Neural cell (in vitro differentiated cells): ENCODE measurements at regions not wholly inside any gene's neighbourhood (a gene's known extent, or its start where the extent isn't known, plus 50 kb on each side); places are given as distances from the start of the nearest gene placed in this dataset.

Experiments used
- H2AFZ ChIP-seq: fragments of 200-600, 300-800 bp; sonication (generic), shearing (Covaris generic); 2 replicates; pipeline ENCODE4 v1.6.0; 2014; ENCODE audit warnings: low read depth, mild to moderate bottlenecking, antibody characterized with exemption, low read length, moderate library complexity
- H3F3A ChIP-seq: fragments of 200-600 bp; shearing (Covaris generic); 2 replicates; pipeline ENCODE4 v1.6.1; 2016; ENCODE audit warnings: mild to moderate bottlenecking, moderate library complexity, mixed read lengths, antibody characterized with exemption, low read length; ENCODE audit not compliant: insufficient read depth, poor library complexity, severe bottlenecking
- H3K27ac ChIP-seq: fragments of 200-600, 300-800 bp; sonication (generic), shearing (Covaris generic); 2 replicates; pipeline ENCODE4 v1.5.1; 2014; ENCODE audit warnings: mild to moderate bottlenecking, low read length, moderate library complexity
- H3K27me3 ChIP-seq: fragments of 300-800, 200-600 bp; sonication (generic), shearing (Covaris generic); 2 replicates; pipeline ENCODE4 v1.6.0; 2014; ENCODE audit warnings: mild to moderate bottlenecking, low read depth, low read length, moderate library complexity; ENCODE audit not compliant: insufficient read depth
- H3K36me3 ChIP-seq: fragments of 300-800, 200-600 bp; sonication (generic), shearing (Covaris generic); 2 replicates; pipeline ENCODE4 v1.5.1; 2014; ENCODE audit warnings: mild to moderate bottlenecking, antibody characterized with exemption, low read length, moderate library complexity; ENCODE audit not compliant: insufficient read depth
- H3K4me2 ChIP-seq: fragments of 300-800, 200-600 bp; sonication (generic), shearing (Covaris generic); 2 replicates; pipeline ENCODE4 v1.6.0; 2014; ENCODE audit warnings: mild to moderate bottlenecking, low read length
- H3K4me3 ChIP-seq: fragments of 300-800, 200-600 bp; sonication (generic), shearing (Covaris generic); 2 replicates; pipeline ENCODE4 v1.5.1; 2014; ENCODE audit warnings: mild to moderate bottlenecking, low read length, moderate library complexity
- H3K79me2 ChIP-seq: fragments of 200-600 bp; shearing (Covaris generic); replicated peaks from 2 replicates; pipeline ENCODE4 v1.6.0; 2014; ENCODE audit warnings: mild to moderate bottlenecking, low read length, moderate library complexity; ENCODE audit not compliant: insufficient read depth
- H3K9ac ChIP-seq: fragments of 300-800, 200-600 bp; sonication (generic), shearing (Covaris generic); 2 replicates; pipeline ENCODE4 v1.6.1; 2016; ENCODE audit warnings: mild to moderate bottlenecking, low read length, mixed read lengths
- H3K9me2 ChIP-seq: fragments of 200-600 bp; shearing (Covaris generic); 2 replicates; pipeline ENCODE4 v1.6.1; 2016; ENCODE audit warnings: mild to moderate bottlenecking, low read length, mixed read lengths; ENCODE audit not compliant: insufficient read depth
- H3K9me3 ChIP-seq: fragments of 200-600, 300-800 bp; sonication (generic), shearing (Covaris generic); 2 replicates; pipeline ENCODE4 v1.6.1; 2016; ENCODE audit warnings: mild to moderate bottlenecking, mixed run types, low read length, moderate library complexity, mixed read lengths
- H4K20me1 ChIP-seq: fragments of 200-600 bp; shearing (Covaris generic); 2 replicates; pipeline ENCODE4 v1.6.1; 2016; ENCODE audit warnings: mild to moderate bottlenecking, mixed run types; ENCODE audit not compliant: insufficient read depth
- EP300 ChIP-seq: fragments of 450-650 bp; conservative IDR thresholded peaks from 2 replicates; pipeline ENCODE4 v1.6.1; 2014; ENCODE audit warnings: antibody characterized with exemption, mild to moderate bottlenecking, moderate library complexity; ENCODE audit not compliant: poor library complexity, severe bottlenecking
- EZH2 ChIP-seq: fragments of 200-600, 300-800 bp; shearing (Covaris generic), sonication (generic); IDR thresholded peaks from 2 replicates; pipeline ENCODE4 v1.6.1; 2014; ENCODE audit warnings: antibody characterized with exemption, low read length, borderline replicate concordance, mild to moderate bottlenecking; ENCODE audit not compliant: insufficient read depth, poor library complexity, severe bottlenecking
- MXI1 ChIP-seq: fragments of 450-650 bp; conservative IDR thresholded peaks from 2 replicates; pipeline ENCODE4 v1.6.1; 2014; ENCODE audit warnings: antibody characterized with exemption, mild to moderate bottlenecking; ENCODE audit not compliant: poor library complexity, severe bottlenecking
- POLR2AphosphoS5 ChIP-seq: IDR thresholded peaks from 2 replicates; pipeline ENCODE4 v1.6.1; 2012
- RAD21 ChIP-seq: fragments of 450-650 bp; conservative IDR thresholded peaks from 2 replicates; pipeline ENCODE4 v1.6.1; 2014; ENCODE audit warnings: antibody characterized with exemption, mild to moderate bottlenecking, moderate library complexity
- SMC3 ChIP-seq: fragments of 450-650 bp; conservative IDR thresholded peaks from 2 replicates; pipeline ENCODE4 v1.6.1; 2014; ENCODE audit warnings: antibody characterized with exemption, mild to moderate bottlenecking, moderate library complexity; ENCODE audit not compliant: poor library complexity
- TAF1 ChIP-seq: IDR thresholded peaks from 2 replicates; pipeline ENCODE4 v1.6.1; 2012; ENCODE audit warnings: low read depth
- TF ChIP-seq, protein P1 (sequence below): fragments of 450-650 bp; IDR thresholded peaks from 2 replicates; pipeline ENCODE4 v1.5.1; 2014; ENCODE audit warnings: antibody characterized with exemption, mild to moderate bottlenecking, moderate library complexity; ENCODE audit not compliant: poor library complexity, severe bottlenecking
- TF ChIP-seq, protein P2 (sequence below): IDR thresholded peaks from 2 replicates; pipeline ENCODE4 v1.6.1; 2012; ENCODE audit warnings: borderline replicate concordance

GRCh38 chr6:56854086-56854485 is 100.8 kb upstream of the BEND6 start:
- TF ChIP-seq SMC3 (no peak), RAD21 (no peak), EP300 (no peak), EZH2 (no peak), POLR2AphosphoS5 (no peak), TAF1 (no peak), MXI1 (no peak)
- TF ChIP-seq, protein P1, sequence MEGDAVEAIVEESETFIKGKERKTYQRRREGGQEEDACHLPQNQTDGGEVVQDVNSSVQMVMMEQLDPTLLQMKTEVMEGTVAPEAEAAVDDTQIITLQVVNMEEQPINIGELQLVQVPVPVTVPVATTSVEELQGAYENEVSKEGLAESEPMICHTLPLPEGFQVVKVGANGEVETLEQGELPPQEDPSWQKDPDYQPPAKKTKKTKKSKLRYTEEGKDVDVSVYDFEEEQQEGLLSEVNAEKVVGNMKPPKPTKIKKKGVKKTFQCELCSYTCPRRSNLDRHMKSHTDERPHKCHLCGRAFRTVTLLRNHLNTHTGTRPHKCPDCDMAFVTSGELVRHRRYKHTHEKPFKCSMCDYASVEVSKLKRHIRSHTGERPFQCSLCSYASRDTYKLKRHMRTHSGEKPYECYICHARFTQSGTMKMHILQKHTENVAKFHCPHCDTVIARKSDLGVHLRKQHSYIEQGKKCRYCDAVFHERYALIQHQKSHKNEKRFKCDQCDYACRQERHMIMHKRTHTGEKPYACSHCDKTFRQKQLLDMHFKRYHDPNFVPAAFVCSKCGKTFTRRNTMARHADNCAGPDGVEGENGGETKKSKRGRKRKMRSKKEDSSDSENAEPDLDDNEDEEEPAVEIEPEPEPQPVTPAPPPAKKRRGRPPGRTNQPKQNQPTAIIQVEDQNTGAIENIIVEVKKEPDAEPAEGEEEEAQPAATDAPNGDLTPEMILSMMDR = no peak
- TF ChIP-seq, protein P2, sequence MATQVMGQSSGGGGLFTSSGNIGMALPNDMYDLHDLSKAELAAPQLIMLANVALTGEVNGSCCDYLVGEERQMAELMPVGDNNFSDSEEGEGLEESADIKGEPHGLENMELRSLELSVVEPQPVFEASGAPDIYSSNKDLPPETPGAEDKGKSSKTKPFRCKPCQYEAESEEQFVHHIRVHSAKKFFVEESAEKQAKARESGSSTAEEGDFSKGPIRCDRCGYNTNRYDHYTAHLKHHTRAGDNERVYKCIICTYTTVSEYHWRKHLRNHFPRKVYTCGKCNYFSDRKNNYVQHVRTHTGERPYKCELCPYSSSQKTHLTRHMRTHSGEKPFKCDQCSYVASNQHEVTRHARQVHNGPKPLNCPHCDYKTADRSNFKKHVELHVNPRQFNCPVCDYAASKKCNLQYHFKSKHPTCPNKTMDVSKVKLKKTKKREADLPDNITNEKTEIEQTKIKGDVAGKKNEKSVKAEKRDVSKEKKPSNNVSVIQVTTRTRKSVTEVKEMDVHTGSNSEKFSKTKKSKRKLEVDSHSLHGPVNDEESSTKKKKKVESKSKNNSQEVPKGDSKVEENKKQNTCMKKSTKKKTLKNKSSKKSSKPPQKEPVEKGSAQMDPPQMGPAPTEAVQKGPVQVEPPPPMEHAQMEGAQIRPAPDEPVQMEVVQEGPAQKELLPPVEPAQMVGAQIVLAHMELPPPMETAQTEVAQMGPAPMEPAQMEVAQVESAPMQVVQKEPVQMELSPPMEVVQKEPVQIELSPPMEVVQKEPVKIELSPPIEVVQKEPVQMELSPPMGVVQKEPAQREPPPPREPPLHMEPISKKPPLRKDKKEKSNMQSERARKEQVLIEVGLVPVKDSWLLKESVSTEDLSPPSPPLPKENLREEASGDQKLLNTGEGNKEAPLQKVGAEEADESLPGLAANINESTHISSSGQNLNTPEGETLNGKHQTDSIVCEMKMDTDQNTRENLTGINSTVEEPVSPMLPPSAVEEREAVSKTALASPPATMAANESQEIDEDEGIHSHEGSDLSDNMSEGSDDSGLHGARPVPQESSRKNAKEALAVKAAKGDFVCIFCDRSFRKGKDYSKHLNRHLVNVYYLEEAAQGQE = no peak
- Histone ChIP-seq H3K4me3 (no peak overlapping the region), H3K9me3 (no peaks in the 10 kb centered on the region), H3K4me2 (no peak overlapping the region), H3K36me3 (no peaks in the 10 kb centered on the region), H3K27ac (no peak overlapping the region), H2AFZ (no peak overlapping the region), H3K27me3 (no peaks in the 10 kb centered on the region), H4K20me1 (no peaks in the 10 kb centered on the region), H3K79me2 (peaks cover 7% of the 10 kb centered on the region), H3K9ac (no peak overlapping the region), H3K9me2 (no peaks in the 10 kb centered on the region), H3F3A (no peaks in the 10 kb centered on the region)

- Histone ChIP-seq H3K36me3 (no peaks in the 10 kb centered on the region), H3K9ac (no peak overlapping the region), H3K27me3 (no peaks in the 10 kb centered on the region), H4K20me1 (no peaks in the 10 kb centered on the region), H3K4me3 (no peak overlapping the region), H2AFZ (no peak overlapping the region), H3K9me2 (no peaks in the 10 kb centered on the region), H3F3A (no peaks in the 10 kb centered on the region), H3K79me2 (peaks cover 7% of the 10 kb centered on the region), H3K4me2 (no peak overlapping the region), H3K27ac (no peak overlapping the region), H3K9me3 (no peaks in the 10 kb centered on the region)
- TF ChIP-seq MXI1 = no peak
- TF ChIP-seq RAD21 = no peak
- no peak for TF ChIP-seq TAF1
- TF ChIP-seq, protein P1 = no peak
- no peak for TF ChIP-seq EZH2
- TF ChIP-seq POLR2AphosphoS5 = no peak
- no peak for TF ChIP-seq EP300
- no peak for TF ChIP-seq SMC3
- TF ChIP-seq, protein P2 = no peak
Measured at GRCh38 chr6:56853541-56853940, 101.4 kb upstream of the BEND6 start.
